CD14-positive monocyte (primary cell): ENCODE measurements at regions not wholly inside any gene's neighbourhood (a gene's known extent, or its start where the extent isn't known, plus 50 kb on each side); places are given as distances from the start of the nearest gene placed in this dataset.

Source experiments
- DNase-seq, 3 donors: peaks; one replicate each; pipeline ENCODE4 v3.0.0-alpha.2; 2011 to 2022
- H2AFZ ChIP-seq: 2 replicates; pipeline ENCODE4 v1.6.0; 2012; ENCODE audit warnings: mild to moderate bottlenecking, low read depth, low read length, inconsistent platforms; ENCODE audit not compliant: insufficient read depth, poor library complexity, severe bottlenecking
- H3K27ac ChIP-seq, 2 donors: 1 replicate in 1 of 2; 2 replicates in 1 of 2; pipeline ENCODE4 v1.5.1; 2012 to 2013; ENCODE audit warnings: low read length in 2 of 2, control low read depth in 1 of 2, inconsistent platforms in 1 of 2, low read depth in 1 of 2, mild to moderate bottlenecking in 1 of 2
- H3K27me3 ChIP-seq, 2 donors: one replicate each; pipeline versions ENCODE4 v1.6.0 to v1.6.1; 2011 to 2013; ENCODE audit warnings: low read length in 2 of 2; ENCODE audit not compliant: control insufficient read depth in 2 of 2, insufficient read depth in 2 of 2
- H3K36me3 ChIP-seq, 2 donors: replicated peaks in 1 of 2; 1 replicate in 1 of 2; 2 replicates in 1 of 2; pipeline versions ENCODE4 v1.5.1 to v1.6.1; 2012 to 2013; ENCODE audit warnings: low read length in 2 of 2, control low read depth in 1 of 2, inconsistent platforms in 1 of 2, mild to moderate bottlenecking in 1 of 2; ENCODE audit not compliant: insufficient read depth in 2 of 2, control insufficient read depth in 1 of 2
- H3K4me1 ChIP-seq, 2 donors: 1 replicate in 1 of 2; 2 replicates in 1 of 2; pipeline versions ENCODE4 v1.5.1 to v1.6.1; 2012 to 2013; ENCODE audit warnings: low read length in 2 of 2, control low read depth in 1 of 2, inconsistent platforms in 1 of 2, mild to moderate bottlenecking in 1 of 2, moderate library complexity in 1 of 2; ENCODE audit not compliant: insufficient read depth in 2 of 2, control insufficient read depth in 1 of 2
- H3K4me2 ChIP-seq: replicated peaks from 2 replicates; pipeline ENCODE3; 2012; ENCODE audit warnings: low read length, moderate library complexity, mild to moderate bottlenecking; ENCODE audit not compliant: poor library complexity, severe bottlenecking; ENCODE audit errors: extremely low read depth
- H3K4me3 ChIP-seq, 3 experiments: fragments of 200-600 bp in 1 of 3; sonication (generic) in 1 of 3; replicated peaks in 1 of 3; 1 replicate in 2 of 3; 2 replicates in 1 of 3; pipeline ENCODE4 v1.5.1; 2011 to 2013; ENCODE audit warnings: low read length in 3 of 3, mild to moderate bottlenecking in 3 of 3, control low read depth in 2 of 3, low read depth in 2 of 3, inconsistent platforms in 1 of 3, moderate library complexity in 1 of 3
- H3K79me2 ChIP-seq: 2 replicates; pipeline ENCODE4 v1.6.0; 2012; ENCODE audit warnings: mild to moderate bottlenecking, control low read depth, inconsistent platforms, low read length, moderate library complexity; ENCODE audit not compliant: insufficient read depth
- H3K9ac ChIP-seq: 2 replicates; pipeline ENCODE4 v1.6.0; 2017; ENCODE audit warnings: low read length, mild to moderate bottlenecking; ENCODE audit not compliant: insufficient read depth, poor library complexity, severe bottlenecking
- H3K9me3 ChIP-seq, 2 donors: replicated peaks in 1 of 2; 1 replicate in 1 of 2; 2 replicates in 1 of 2; pipeline versions ENCODE4 v1.5.1 to v1.6.1; 2012 to 2013; ENCODE audit warnings: low read length in 2 of 2, control low read depth in 1 of 2; ENCODE audit not compliant: control insufficient read depth in 1 of 2, insufficient read depth in 1 of 2
- H4K20me1 ChIP-seq: 2 replicates; pipeline ENCODE4 v1.6.0; 2012; ENCODE audit warnings: mild to moderate bottlenecking, low read length, control low read depth, moderate library complexity; ENCODE audit not compliant: insufficient read depth
- H3K27ac Mint-ChIP-seq, 7 donors: one replicate each; pipeline ENCODE4 v1.8.0; 2020; ENCODE audit warnings: mild to moderate bottlenecking in 7 of 7, mixed read lengths in 7 of 7, moderate library complexity in 6 of 7, inconsistent platforms in 2 of 7
- H3K27me3 Mint-ChIP-seq, 3 donors: one replicate each; pipeline ENCODE4 v1.8.0; 2021 to 2022; ENCODE audit warnings: low read depth in 3 of 3, mild to moderate bottlenecking in 3 of 3, mixed read lengths in 3 of 3, moderate library complexity in 3 of 3, inconsistent platforms in 1 of 3
- H3K36me3 Mint-ChIP-seq, 2 donors: one replicate each; pipeline ENCODE4 v1.8.0; 2020; ENCODE audit warnings: mixed read lengths in 2 of 2, inconsistent platforms in 1 of 2, mild to moderate bottlenecking in 1 of 2
- H3K4me1 Mint-ChIP-seq: one replicate; pipeline ENCODE4 v1.8.0; 2020; ENCODE audit warnings: mild to moderate bottlenecking, mixed read lengths
- H3K4me3 Mint-ChIP-seq, 2 donors: one replicate each; pipeline ENCODE4 v1.8.0; 2020; ENCODE audit warnings: mild to moderate bottlenecking in 2 of 2, mixed read lengths in 2 of 2, moderate library complexity in 1 of 2
- H3K9me3 Mint-ChIP-seq, 7 donors: one replicate each; pipeline ENCODE4 v1.8.0; 2020 to 2022; ENCODE audit warnings: mixed read lengths in 7 of 7, mild to moderate bottlenecking in 6 of 7, moderate library complexity in 6 of 7, inconsistent platforms in 2 of 7
- CTCF ChIP-seq: fragments of 200-600 bp; IDR thresholded peaks from one replicate; pipeline ENCODE4 v1.8.0; 2022; ENCODE audit warnings: antibody characterized with exemption, mild to moderate bottlenecking
- WGBS: methylation state at CpG from one replicate; pipeline ENCODE4 v1.1.5; 2013; ENCODE audit warnings: missing lambda C conversion rate; ENCODE audit not compliant: insufficient coverage; 5-methylcytosine and 5-hydroxymethylcytosine counted together
- intact Hi-C, 2 donors: fragments of 100-400 bp; cut with micrococcal nuclease; formaldehyde crosslinking; loops; one replicate each; pipeline versions ENCODE4 v1.15.0 to v1.15.1; 2023

GRCh38 chr3:88312256-88312655, 162.5 kb downstream of the C3orf38 start:
- no peaks in the 10 kb centered on the region for H3K4me1 ChIP-seq
- peaks cover 4% of the 10 kb centered on the region in 2 donors for H3K9me3 ChIP-seq
- Mint-ChIP-seq H3K27ac (no peak overlapping the region), H3K4me3 (no peak overlapping the region), H3K36me3 (no peaks in the 10 kb centered on the region), H3K4me1 (no peaks in the 10 kb centered on the region), H3K27me3 (no peaks in the 10 kb centered on the region), H3K9me3 (peaks cover 0 to 4% (median 3%) of the 10 kb centered on the region in 7 donors)
- no peak overlapping the region for H3K9ac ChIP-seq
- no peak overlapping the region for H3K4me3 ChIP-seq
- no peaks in the 10 kb centered on the region for H3K79me2 ChIP-seq
- no peak overlapping the region for H2AFZ ChIP-seq
- H3K4me2 ChIP-seq: no peak overlapping the region
- intact Hi-C loops: no loop called here
- H3K36me3 ChIP-seq: no peaks in the 10 kb centered on the region
- DNase-seq: no peak
- no peaks in the 10 kb centered on the region for H4K20me1 ChIP-seq
- no CpG with 5 or more reads among the region's 2 CpGs for WGBS
- TF ChIP-seq CTCF: no peak
- no peak overlapping the region for H3K27ac ChIP-seq
- H3K27me3 ChIP-seq: no peaks in the 10 kb centered on the region

GRCh38 chr3:88318067-88318466, 168.3 kb downstream of the C3orf38 start:
- Histone ChIP-seq H3K79me2 (no peaks in the 10 kb centered on the region), H3K4me2 (no peak overlapping the region), H3K9me3 (peaks cover 17% of the 10 kb centered on the region in 2 donors), H3K27me3 (no peaks in the 10 kb centered on the region), H3K4me3 (no peak overlapping the region), H3K27ac (no peak overlapping the region), H2AFZ (no peak overlapping the region), H3K4me1 (no peaks in the 10 kb centered on the region), H3K9ac (no peak overlapping the region), H4K20me1 (no peaks in the 10 kb centered on the region), H3K36me3 (no peaks in the 10 kb centered on the region)
- Mint-ChIP-seq H3K27me3 (peaks cover 0 to 2% (median 0%) of the 10 kb centered on the region in 3 donors), H3K36me3 (no peaks in the 10 kb centered on the region), H3K4me1 (no peaks in the 10 kb centered on the region), H3K9me3 (peaks cover 0 to 16% (median 7%) of the 10 kb centered on the region in 7 donors), H3K4me3 (no peak overlapping the region), H3K27ac (no peak overlapping the region)
- no peak for TF ChIP-seq CTCF
- no peak for DNase-seq
- intact Hi-C loops: no loop called here
- 94% methylated on average over 2 of the region's 3 CpGs for WGBS
